ENCODE measurements at regions not wholly inside any gene's neighbourhood (a gene's known extent, or its start where the extent isn't known, plus 50 kb on each side); places are given as distances from the start of the nearest gene placed in this dataset.

- TF ChIP-seq POLR2A (IDR thresholded peaks at IDR 0.05; ENCODE audit: borderline replicate concordance, extremely low read depth, insufficient read depth, insufficient read length) (no peak), CTCF (IDR thresholded peaks at IDR 0.05 in 2 of 3, conservative IDR thresholded peaks at IDR 0.05 in 1 of 3; ENCODE audit: borderline replicate concordance in 1 of 3, insufficient read depth in 1 of 3, low read depth in 2 of 3, low read length in 2 of 3) (no peak), EZH2 (IDR thresholded peaks at IDR 0.05) (no peak), POLR2AphosphoS5 (IDR thresholded peaks at IDR 0.05; ENCODE audit: low read depth, low read length) (no peak), RAD21 (IDR thresholded peaks at IDR 0.05; ENCODE audit: low read depth) (no peak), MAX (IDR thresholded peaks at IDR 0.05) (no peak), ZNF274 (IDR thresholded peaks at IDR 0.05; ENCODE audit: low read depth, low read length) (no peak), JUND (IDR thresholded peaks at IDR 0.05) (no peak)
Measured at GRCh38 chr4:152103181-152103901, 342.5 kb upstream of the GATB start.
